Fibroblast of lung (primary cell): ENCODE measurements at regions not wholly inside any gene's neighbourhood (a gene's known extent, or its start where the extent isn't known, plus 50 kb on each side); places are given as distances from the start of the nearest gene placed in this dataset.

Source experiments
- DNase-seq, 2 donors: peaks; one replicate each; pipeline versions ENCODE4 v3.0.0 to v3.0.0-alpha.2; 2010; ENCODE audit warnings: low read depth in 2 of 2
- H2AFZ ChIP-seq: 2 replicates; pipeline ENCODE4 v1.5.1; 2012; ENCODE audit warnings: low read length, control low read depth, inconsistent platforms
- H3K27ac ChIP-seq: 2 replicates; pipeline ENCODE4 v1.5.1; 2011; ENCODE audit warnings: low read length, control low read depth; ENCODE audit not compliant: insufficient read depth
- H3K27me3 ChIP-seq: 2 replicates; pipeline ENCODE4 v1.5.1; 2011; ENCODE audit warnings: mild to moderate bottlenecking, low read length; ENCODE audit not compliant: control insufficient read depth, insufficient read depth
- H3K36me3 ChIP-seq: 2 replicates; pipeline ENCODE4 v1.5.1; 2011; ENCODE audit warnings: low read length; ENCODE audit not compliant: control insufficient read depth, insufficient read depth
- H3K4me1 ChIP-seq: 2 replicates; pipeline ENCODE4 v1.5.1; 2011; ENCODE audit warnings: low read length; ENCODE audit not compliant: control insufficient read depth, insufficient read depth; ENCODE audit errors: extremely low read depth
- H3K4me2 ChIP-seq: 2 replicates; pipeline ENCODE4 v1.5.1; 2011; ENCODE audit warnings: low read length, control low read depth; ENCODE audit not compliant: insufficient read depth; ENCODE audit errors: extremely low read depth
- H3K4me3 ChIP-seq, 4 experiments: fragments of 200-600 bp in 1 of 4; sonication (generic) in 1 of 4; replicated peaks in 1 of 4; 2 replicates each; pipeline ENCODE4 v1.5.1; 2011 to 2016; ENCODE audit warnings: low read length in 4 of 4, low read depth in 3 of 4, mild to moderate bottlenecking in 3 of 4, control low read depth in 2 of 4, inconsistent platforms in 1 of 4, mixed read lengths in 1 of 4; ENCODE audit not compliant: insufficient read depth in 1 of 4; ENCODE audit errors: control extremely low read depth in 1 of 4
- H3K79me2 ChIP-seq: 2 replicates; pipeline ENCODE4 v1.5.1; 2012; ENCODE audit warnings: mild to moderate bottlenecking, low read length, inconsistent platforms; ENCODE audit not compliant: control insufficient read depth, insufficient read depth
- H3K9ac ChIP-seq: 2 replicates; pipeline ENCODE4 v1.5.1; 2011; ENCODE audit warnings: mild to moderate bottlenecking, low read length, control low read depth; ENCODE audit not compliant: insufficient read depth
- H3K9me3 ChIP-seq: 2 replicates; pipeline ENCODE4 v1.5.1; 2012; ENCODE audit warnings: low read depth, low read length; ENCODE audit not compliant: control insufficient read depth, insufficient read depth
- H4K20me1 ChIP-seq: 2 replicates; pipeline ENCODE4 v1.5.1; 2011; ENCODE audit warnings: low read length; ENCODE audit not compliant: control insufficient read depth, insufficient read depth; ENCODE audit errors: extremely low read depth
- EZH2 ChIP-seq: IDR thresholded peaks from 2 replicates; pipeline ENCODE4 v1.5.1; 2012; ENCODE audit warnings: low read length, control low read depth, mild to moderate bottlenecking; ENCODE audit errors: missing control alignments
- TF ChIP-seq, protein P1 (sequence below), 2 donors: IDR thresholded peaks in 1 of 2; conservative IDR thresholded peaks in 1 of 2; 1 replicate in 1 of 2; 2 replicates in 1 of 2; pipeline ENCODE4 v1.5.1; 2011 to 2012; ENCODE audit warnings: low read length in 2 of 2, control low read depth in 1 of 2, inconsistent platforms in 1 of 2, low read depth in 1 of 2, mild to moderate bottlenecking in 1 of 2

- Histone ChIP-seq H3K4me1 (no peaks in the 10 kb centered on the region), H2AFZ (no peak overlapping the region), H3K79me2 (no peaks in the 10 kb centered on the region), H3K9me3 (no peaks in the 10 kb centered on the region), H3K36me3 (no peaks in the 10 kb centered on the region), H3K9ac (no peak overlapping the region), H3K27me3 (no peaks in the 10 kb centered on the region), H3K4me2 (no peak overlapping the region), H4K20me1 (no peaks in the 10 kb centered on the region), H3K4me3 (no peak overlapping the region), H3K27ac (no peak overlapping the region)
- DNase-seq, result no peak
- TF ChIP-seq, protein P1, sequence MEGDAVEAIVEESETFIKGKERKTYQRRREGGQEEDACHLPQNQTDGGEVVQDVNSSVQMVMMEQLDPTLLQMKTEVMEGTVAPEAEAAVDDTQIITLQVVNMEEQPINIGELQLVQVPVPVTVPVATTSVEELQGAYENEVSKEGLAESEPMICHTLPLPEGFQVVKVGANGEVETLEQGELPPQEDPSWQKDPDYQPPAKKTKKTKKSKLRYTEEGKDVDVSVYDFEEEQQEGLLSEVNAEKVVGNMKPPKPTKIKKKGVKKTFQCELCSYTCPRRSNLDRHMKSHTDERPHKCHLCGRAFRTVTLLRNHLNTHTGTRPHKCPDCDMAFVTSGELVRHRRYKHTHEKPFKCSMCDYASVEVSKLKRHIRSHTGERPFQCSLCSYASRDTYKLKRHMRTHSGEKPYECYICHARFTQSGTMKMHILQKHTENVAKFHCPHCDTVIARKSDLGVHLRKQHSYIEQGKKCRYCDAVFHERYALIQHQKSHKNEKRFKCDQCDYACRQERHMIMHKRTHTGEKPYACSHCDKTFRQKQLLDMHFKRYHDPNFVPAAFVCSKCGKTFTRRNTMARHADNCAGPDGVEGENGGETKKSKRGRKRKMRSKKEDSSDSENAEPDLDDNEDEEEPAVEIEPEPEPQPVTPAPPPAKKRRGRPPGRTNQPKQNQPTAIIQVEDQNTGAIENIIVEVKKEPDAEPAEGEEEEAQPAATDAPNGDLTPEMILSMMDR (conservative IDR thresholded peaks at IDR 0.05 in 1 of 2, IDR thresholded peaks at IDR 0.05 in 1 of 2; ENCODE audit: low read depth in 1 of 2, low read length in 2 of 2), result no peak
- no peak for TF ChIP-seq EZH2
Measured at GRCh38 chr2:8571301-8571791, 110.5 kb upstream of the ID2 start.

DNA sequence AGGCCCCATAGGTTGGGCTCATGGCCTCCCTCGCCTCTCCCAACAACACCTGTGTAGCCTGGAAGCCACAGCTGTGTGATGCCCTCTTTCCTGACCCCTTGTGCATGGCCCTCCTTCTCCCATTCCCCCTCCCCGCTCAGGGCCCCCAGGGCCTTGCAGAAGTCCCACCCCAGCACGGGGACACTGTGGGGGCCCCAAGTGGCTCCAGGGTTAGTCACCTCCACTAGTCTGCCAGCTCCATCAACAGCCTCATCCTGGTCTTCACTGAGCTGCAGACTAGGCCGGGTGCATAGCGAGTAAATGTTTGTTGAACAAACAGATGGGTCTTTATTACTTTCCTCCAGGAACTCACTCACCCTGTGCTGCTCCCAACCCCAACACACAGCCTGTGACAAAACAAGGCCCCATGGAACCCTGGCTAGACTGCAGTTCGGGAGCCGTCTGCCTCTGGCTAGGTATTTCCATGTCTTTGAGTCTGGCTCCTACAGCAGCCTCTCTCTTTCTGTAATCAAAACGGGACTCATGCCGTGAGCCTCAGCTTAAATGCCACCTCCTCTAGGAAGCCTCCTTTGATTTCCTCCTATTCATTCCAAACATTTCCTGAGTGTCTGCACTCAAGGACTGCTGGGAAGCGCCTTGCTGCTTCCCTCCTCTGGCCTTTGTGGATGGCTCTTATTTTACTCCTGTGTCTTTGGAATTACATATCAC is 109.9 kb upstream of the ID2 start:
- no peak overlapping the region for H3K4me3 ChIP-seq
- no peak overlapping the region for H3K9ac ChIP-seq
- no peaks in the 10 kb centered on the region for H3K9me3 ChIP-seq
- no peaks in the 10 kb centered on the region for H3K79me2 ChIP-seq
- H2AFZ ChIP-seq, result no peak overlapping the region
- H3K4me2 ChIP-seq, result no peak overlapping the region
- no peaks in the 10 kb centered on the region for H3K27me3 ChIP-seq
- no peaks in the 10 kb centered on the region for H3K4me1 ChIP-seq
- H3K36me3 ChIP-seq, result no peaks in the 10 kb centered on the region
- TF ChIP-seq, protein P1 (conservative IDR thresholded peaks at IDR 0.05 in 1 of 2, IDR thresholded peaks at IDR 0.05 in 1 of 2; ENCODE audit: low read depth in 1 of 2, low read length in 2 of 2), result no peak
- no peak for TF ChIP-seq EZH2
- no peaks in the 10 kb centered on the region for H4K20me1 ChIP-seq
- no peak overlapping the region for H3K27ac ChIP-seq
- no peak for DNase-seq

DNA sequence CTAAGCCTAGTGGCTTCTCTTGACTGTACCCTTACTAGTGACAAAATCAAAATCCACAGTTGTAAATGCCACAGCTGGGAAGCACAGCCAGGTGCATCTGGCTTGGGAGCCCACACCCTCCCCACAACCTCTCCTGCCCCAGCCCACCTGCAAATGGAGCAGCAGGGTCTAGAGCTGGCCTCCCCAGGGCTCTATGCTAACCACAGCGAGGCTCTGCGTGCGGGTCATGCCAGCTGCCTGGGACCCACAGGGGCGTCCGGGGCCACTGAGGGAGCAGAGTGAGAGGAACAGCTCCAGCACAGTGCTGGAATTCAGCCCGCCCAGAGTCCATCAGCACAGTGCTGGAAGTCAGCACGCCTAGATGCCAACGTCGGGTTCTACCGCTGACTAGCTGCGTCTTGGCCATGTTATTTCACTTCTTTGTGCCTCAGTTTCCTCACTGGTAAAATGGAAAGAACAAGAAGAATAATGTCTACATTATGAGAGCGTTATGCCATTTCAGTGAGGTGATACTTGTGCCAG is 109.1 kb upstream of the ID2 start:
- Histone ChIP-seq H4K20me1 (no peaks in the 10 kb centered on the region), H3K4me2 (no peak overlapping the region), H3K27ac (no peak overlapping the region), H3K9ac (no peak overlapping the region), H3K4me1 (no peaks in the 10 kb centered on the region), H3K4me3 (no peak overlapping the region), H3K79me2 (no peaks in the 10 kb centered on the region), H2AFZ (no peak overlapping the region), H3K36me3 (no peaks in the 10 kb centered on the region), H3K27me3 (no peaks in the 10 kb centered on the region), H3K9me3 (no peaks in the 10 kb centered on the region)
- DNase-seq, result no peak
- TF ChIP-seq, protein P1 (conservative IDR thresholded peaks at IDR 0.05 in 1 of 2, IDR thresholded peaks at IDR 0.05 in 1 of 2; ENCODE audit: low read depth in 1 of 2, low read length in 2 of 2), result no peak
- no peak for TF ChIP-seq EZH2
